Spinal cord (tissue), 9 donors: ENCODE measurements at regions not wholly inside any gene's neighbourhood (a gene's known extent, or its start where the extent isn't known, plus 50 kb on each side); places are given as distances from the start of the nearest gene placed in this dataset.
"Not testable (repeated sequence)": the region's sequence is repeated elsewhere in the genome, so short reads cannot be mapped to it uniquely, and the experiment has no call there.

Experiments
- DNase-seq, 6 donors: peaks; one replicate each; pipeline versions ENCODE4 v3.0.0 to v3.0.0-alpha.2; 2013 to 2015; ENCODE audit warnings: low spot score in 6 of 6, low read depth in 4 of 6
- H3K27ac ChIP-seq: one replicate; pipeline ENCODE4 v1.5.1; 2013; ENCODE audit warnings: low read depth, low read length, control low read depth
- H3K27me3 ChIP-seq: one replicate; pipeline ENCODE4 v1.6.1; 2013; ENCODE audit warnings: low read length; ENCODE audit not compliant: control insufficient read depth, insufficient read depth
- H3K36me3 ChIP-seq: one replicate; pipeline ENCODE4 v1.6.1; 2013; ENCODE audit warnings: low read length; ENCODE audit not compliant: control insufficient read depth, insufficient read depth
- H3K4me1 ChIP-seq: one replicate; pipeline ENCODE4 v1.6.1; 2013; ENCODE audit warnings: low read length; ENCODE audit not compliant: control insufficient read depth, insufficient read depth
- H3K4me3 ChIP-seq: one replicate; pipeline ENCODE4 v1.5.1; 2013; ENCODE audit warnings: low read depth, low read length, control low read depth
- H3K9me3 ChIP-seq: one replicate; pipeline ENCODE4 v1.6.1; 2013; ENCODE audit warnings: low read length; ENCODE audit not compliant: control insufficient read depth, insufficient read depth
- WGBS: methylation state at CpG from one replicate; pipeline ENCODE4 v1.1.5; 2013; ENCODE audit warnings: missing lambda C conversion rate; ENCODE audit not compliant: insufficient coverage; 5-methylcytosine and 5-hydroxymethylcytosine counted together
- donor health status: healthy.

DNA sequence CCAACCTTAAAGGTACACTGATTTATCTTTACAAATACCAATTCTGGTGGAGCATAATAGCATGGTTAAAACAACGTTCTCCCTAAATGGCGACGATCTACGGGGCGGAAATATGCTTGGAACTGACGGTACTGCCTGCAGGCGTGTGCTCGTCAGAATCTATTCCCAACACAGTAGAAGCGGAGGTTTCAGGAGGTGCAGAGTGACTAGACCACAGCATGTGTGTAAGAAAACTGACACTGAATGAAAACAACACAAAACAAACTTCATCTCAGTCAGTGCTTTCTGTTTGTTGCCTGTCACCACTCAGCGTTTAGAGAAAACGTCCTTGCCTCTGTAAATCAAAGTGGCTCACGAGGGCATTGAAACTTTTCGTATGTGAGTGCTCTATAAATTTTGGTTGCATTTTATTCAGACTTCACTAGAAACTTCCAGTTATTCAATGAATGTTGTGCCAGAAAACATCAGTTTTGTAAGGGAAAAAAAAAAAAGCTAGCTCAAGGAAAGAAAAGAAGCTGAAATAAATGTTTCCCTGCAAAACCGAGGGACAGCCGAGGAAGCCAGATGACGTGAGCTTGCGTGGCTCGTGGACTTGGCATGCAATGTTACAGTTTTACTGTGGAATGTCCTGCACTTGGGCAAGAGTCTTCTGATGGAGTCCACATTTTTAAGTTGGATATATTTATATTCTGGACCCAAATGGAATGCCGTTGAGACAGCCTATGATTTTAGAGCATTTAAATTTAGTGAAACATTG is 210.4 kb downstream of the LAT start:
- H3K27me3 ChIP-seq, H3K9me3 ChIP-seq, H3K27ac ChIP-seq, DNase-seq, H3K36me3 ChIP-seq, H3K4me3 ChIP-seq: not testable (repeated sequence)
- 50% methylated on average over 12 of the region's 19 CpGs for WGBS
- H3K4me1 ChIP-seq: peaks cover 35% of the 10 kb centered on the region

DNA sequence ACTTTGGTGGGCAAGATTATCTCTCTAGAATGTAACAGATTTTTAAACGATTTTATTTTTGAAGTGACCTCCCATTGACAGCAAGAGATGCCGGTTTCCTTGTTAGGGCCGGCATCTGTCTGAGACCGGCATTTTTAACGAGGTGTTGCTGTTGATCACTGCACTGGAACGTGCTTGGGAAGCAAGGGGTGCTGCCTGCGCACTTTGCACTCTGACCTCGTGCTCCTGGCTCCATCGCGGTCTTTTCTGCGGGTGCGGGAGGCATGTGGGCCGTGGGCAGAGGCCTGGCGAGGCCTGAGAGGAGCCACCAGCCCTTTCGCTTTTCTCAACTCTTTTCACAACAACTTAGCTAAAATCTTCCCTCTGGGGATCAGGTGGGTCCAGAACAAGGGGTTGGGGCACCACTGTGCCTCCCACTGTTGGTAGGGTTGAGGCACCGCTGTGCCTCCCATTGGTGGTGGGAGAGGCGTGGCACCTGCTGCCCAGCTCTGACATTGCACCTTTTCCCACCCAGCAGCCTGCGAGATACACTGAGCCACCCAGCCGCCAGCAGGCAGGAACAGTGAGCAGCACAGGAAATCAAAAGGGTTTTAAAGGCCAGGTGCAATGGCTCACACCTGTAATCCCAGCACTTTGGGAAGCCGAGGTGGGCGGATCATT is 209.5 kb downstream of the LAT start:
- not testable (repeated sequence) for H3K4me3 ChIP-seq, H3K27me3 ChIP-seq, DNase-seq, H3K36me3 ChIP-seq, H3K9me3 ChIP-seq, H3K27ac ChIP-seq
- peaks cover 35% of the 10 kb centered on the region for H3K4me1 ChIP-seq
- WGBS: 100% methylated on average over 3 of the region's 21 CpGs

DNA sequence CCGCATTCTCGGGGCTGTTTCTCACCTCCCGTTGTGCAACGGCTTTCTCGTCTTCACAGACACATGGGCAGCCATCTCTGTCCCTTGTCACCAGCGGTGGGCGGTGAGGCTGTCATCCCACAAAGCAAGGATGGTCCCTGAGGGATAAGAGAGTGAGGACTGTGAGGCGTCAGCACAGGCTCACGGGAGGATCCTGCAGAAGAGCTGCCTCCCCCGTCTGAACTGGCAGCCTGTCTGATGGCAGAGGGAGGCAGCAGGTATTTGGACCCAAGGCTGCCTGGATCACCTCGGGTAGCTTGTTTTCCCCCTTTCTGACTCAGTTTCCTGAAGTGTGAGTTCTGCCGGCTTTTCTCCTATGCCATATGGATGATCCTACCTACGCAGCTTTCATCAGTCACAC is 208.8 kb downstream of the LAT start:
- H3K4me3 ChIP-seq, H3K27me3 ChIP-seq, H3K27ac ChIP-seq, H3K9me3 ChIP-seq, H3K36me3 ChIP-seq: not testable (repeated sequence)
- 77% methylated on average over 8 of the region's 13 CpGs for WGBS
- DNase-seq: peak in 1 of 6 donors; percentile 32
- H3K4me1 ChIP-seq: peaks cover 31% of the 10 kb centered on the region

- DNase-seq: peak in 1 of 6 donors; percentile 18
- not testable (repeated sequence) for H3K9me3 ChIP-seq, H3K27me3 ChIP-seq, H3K4me3 ChIP-seq, H3K27ac ChIP-seq, H3K36me3 ChIP-seq
- 79% methylated on average over 5 of the region's 14 CpGs for WGBS
- H3K4me1 ChIP-seq: peaks cover 35% of the 10 kb centered on the region
Measured at GRCh38 chr16:29193248-29193574, 208.4 kb downstream of the LAT start.

GRCh38 chr16:29192329-29193247 is 207.7 kb downstream of the LAT start:
- no peak for DNase-seq
- Histone ChIP-seq H3K36me3 (peaks cover 2% of the 10 kb centered on the region), H3K9me3 (no peaks in the 10 kb centered on the region), H3K4me1 (peaks cover 36% of the 10 kb centered on the region), H3K27me3 (no peaks in the 10 kb centered on the region), H3K4me3 (no peak overlapping the region), H3K27ac (no peak overlapping the region)
- 86% methylated on average over 17 of the region's 17 CpGs for WGBS

GRCh38 chr16:29191636-29192180 is 206.9 kb downstream of the LAT start:
- not testable (repeated sequence) for H3K27me3 ChIP-seq, DNase-seq, H3K27ac ChIP-seq, H3K9me3 ChIP-seq, H3K4me3 ChIP-seq, H3K36me3 ChIP-seq
- WGBS: 77% methylated on average over 7 of the region's 12 CpGs
- peaks cover 44% of the 10 kb centered on the region for H3K4me1 ChIP-seq

GRCh38 chr16:29190553-29191431 is 205.9 kb downstream of the LAT start:
- H3K27ac ChIP-seq, H3K36me3 ChIP-seq, H3K9me3 ChIP-seq, H3K27me3 ChIP-seq, H3K4me3 ChIP-seq: not testable (repeated sequence)
- H3K4me1 ChIP-seq: peaks cover 54% of the 10 kb centered on the region
- DNase-seq: peak in 1 of 6 donors; percentile 64
- WGBS: 71% methylated on average over 1 of the region's 19 CpGs

GRCh38 chr16:29188806-29189205 is 204.0 kb downstream of the LAT start:
- H3K4me1 ChIP-seq: peaks cover 57% of the 10 kb centered on the region
- H3K36me3 ChIP-seq, H3K27ac ChIP-seq, H3K27me3 ChIP-seq, DNase-seq, H3K4me3 ChIP-seq, H3K9me3 ChIP-seq: not testable (repeated sequence)
- WGBS: 85% methylated on average over 8 of the region's 9 CpGs
